Stomach smooth muscle (tissue), 2 donors: ENCODE measurements at regions not wholly inside any gene's neighbourhood (a gene's known extent, or its start where the extent isn't known, plus 50 kb on each side); places are given as distances from the start of the nearest gene placed in this dataset.
A peak's percentile ranks its signal among the peaks of the same experiment; 100 is the strongest.
"Not testable (repeated sequence)": the region's sequence is repeated elsewhere in the genome, so short reads cannot be mapped to it uniquely, and the experiment has no call there.

ENCODE experiments used
- H3K27ac ChIP-seq: one replicate; pipeline ENCODE4 v1.7.0; 2013; ENCODE audit warnings: mild to moderate bottlenecking, low read length, inconsistent platforms
- H3K27me3 ChIP-seq, 2 donors: one replicate each; pipeline ENCODE4 v1.7.0; 2013; ENCODE audit warnings: low read length in 2 of 2; ENCODE audit not compliant: insufficient read depth in 2 of 2, control insufficient read depth in 1 of 2
- H3K36me3 ChIP-seq, 2 donors: one replicate each; pipeline ENCODE4 v1.7.0; 2013; ENCODE audit warnings: low read length in 2 of 2; ENCODE audit not compliant: control insufficient read depth in 2 of 2, insufficient read depth in 2 of 2
- H3K4me1 ChIP-seq: one replicate; pipeline ENCODE4 v1.7.0; 2013; ENCODE audit warnings: low read length; ENCODE audit not compliant: control insufficient read depth, insufficient read depth
- H3K4me3 ChIP-seq, 2 donors: one replicate each; pipeline ENCODE4 v1.7.0; 2013; ENCODE audit warnings: low read length in 2 of 2
- H3K9ac ChIP-seq, 2 donors: one replicate each; pipeline ENCODE4 v1.7.0; 2013; ENCODE audit warnings: low read length in 2 of 2, mild to moderate bottlenecking in 1 of 2
- H3K9me3 ChIP-seq, 2 donors: one replicate each; pipeline ENCODE4 v1.7.0; 2013; ENCODE audit warnings: low read length in 2 of 2; ENCODE audit not compliant: control insufficient read depth in 2 of 2
- donor health status: healthy.
- donor health status: Pancreatic carcinoma.

DNA sequence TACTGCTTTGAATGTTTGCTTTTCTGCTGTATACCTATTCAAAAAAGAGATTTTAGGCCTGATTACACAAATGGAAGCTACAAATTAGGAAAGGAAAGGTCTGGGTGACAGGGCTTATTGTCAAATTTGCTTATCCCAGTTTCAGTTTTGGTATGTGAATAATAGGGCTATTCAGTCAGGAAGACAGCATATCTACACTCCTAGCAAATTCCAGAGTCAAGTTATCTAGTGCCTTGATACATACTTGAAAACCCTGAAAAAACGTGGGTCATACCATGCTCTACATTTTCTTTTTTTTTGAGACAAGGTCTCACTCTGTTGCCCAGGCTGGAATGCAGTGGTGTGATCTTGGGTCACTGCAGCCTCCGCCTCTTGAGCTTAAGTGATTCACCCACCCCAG lies 59.2 kb upstream of the CCDC180 start:
- not testable (repeated sequence) for H3K27me3 ChIP-seq, H3K4me3 ChIP-seq, H3K9me3 ChIP-seq, H3K36me3 ChIP-seq, H3K4me1 ChIP-seq, H3K27ac ChIP-seq, H3K9ac ChIP-seq

DNA sequence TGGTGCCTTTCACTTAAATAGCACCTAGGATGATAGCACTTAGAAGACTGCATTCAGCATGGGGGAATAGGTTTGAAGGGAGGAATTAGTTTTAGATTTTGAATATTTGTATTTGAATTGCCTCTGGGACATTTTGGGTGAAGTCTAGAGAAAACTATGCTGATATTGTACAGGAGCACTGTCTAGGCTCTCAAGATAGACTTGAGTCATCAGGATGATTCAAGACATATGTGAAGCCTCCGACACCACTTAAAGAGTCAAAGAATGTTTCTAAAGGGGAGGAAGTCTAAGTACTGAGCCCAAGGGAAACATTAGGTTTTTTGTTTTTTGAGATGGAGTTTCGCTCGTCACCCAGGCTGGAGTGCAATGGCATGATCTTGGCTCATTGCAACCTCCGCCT lies 63.9 kb upstream of the CCDC180 start:
- no peak overlapping the region for H3K27ac ChIP-seq
- no peaks in the 10 kb centered on the region for H3K36me3 ChIP-seq
- no peak overlapping the region for H3K9ac ChIP-seq
- H3K4me3 ChIP-seq: no peak overlapping the region
- H3K4me1 ChIP-seq: peaks cover 4% of the 10 kb centered on the region
- no peaks in the 10 kb centered on the region for H3K27me3 ChIP-seq
- H3K9me3 ChIP-seq: no peaks in the 10 kb centered on the region

DNA sequence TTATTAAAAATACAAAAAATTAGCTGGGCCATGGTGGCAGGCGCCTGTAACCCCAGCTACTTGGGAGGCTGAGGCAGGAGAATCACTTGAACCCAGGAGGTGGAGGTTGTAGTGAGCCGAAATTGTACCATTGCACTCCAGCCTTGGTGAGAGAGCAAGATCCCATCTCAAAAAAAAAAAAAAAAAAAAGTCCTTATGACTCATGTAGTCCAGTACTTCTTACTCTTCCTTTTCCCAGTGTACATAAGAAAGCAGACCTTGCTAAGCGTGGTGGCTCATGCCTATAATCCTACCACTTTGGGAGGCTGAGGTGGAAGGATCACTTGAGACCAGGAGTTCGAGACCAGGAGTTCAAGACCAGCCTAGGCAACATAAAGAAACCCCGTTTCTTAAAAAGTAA lies 66.0 kb upstream of the CCDC180 start:
- H3K27me3 ChIP-seq, H3K36me3 ChIP-seq, H3K9me3 ChIP-seq, H3K27ac ChIP-seq, H3K4me3 ChIP-seq, H3K9ac ChIP-seq, H3K4me1 ChIP-seq: not testable (repeated sequence)

DNA sequence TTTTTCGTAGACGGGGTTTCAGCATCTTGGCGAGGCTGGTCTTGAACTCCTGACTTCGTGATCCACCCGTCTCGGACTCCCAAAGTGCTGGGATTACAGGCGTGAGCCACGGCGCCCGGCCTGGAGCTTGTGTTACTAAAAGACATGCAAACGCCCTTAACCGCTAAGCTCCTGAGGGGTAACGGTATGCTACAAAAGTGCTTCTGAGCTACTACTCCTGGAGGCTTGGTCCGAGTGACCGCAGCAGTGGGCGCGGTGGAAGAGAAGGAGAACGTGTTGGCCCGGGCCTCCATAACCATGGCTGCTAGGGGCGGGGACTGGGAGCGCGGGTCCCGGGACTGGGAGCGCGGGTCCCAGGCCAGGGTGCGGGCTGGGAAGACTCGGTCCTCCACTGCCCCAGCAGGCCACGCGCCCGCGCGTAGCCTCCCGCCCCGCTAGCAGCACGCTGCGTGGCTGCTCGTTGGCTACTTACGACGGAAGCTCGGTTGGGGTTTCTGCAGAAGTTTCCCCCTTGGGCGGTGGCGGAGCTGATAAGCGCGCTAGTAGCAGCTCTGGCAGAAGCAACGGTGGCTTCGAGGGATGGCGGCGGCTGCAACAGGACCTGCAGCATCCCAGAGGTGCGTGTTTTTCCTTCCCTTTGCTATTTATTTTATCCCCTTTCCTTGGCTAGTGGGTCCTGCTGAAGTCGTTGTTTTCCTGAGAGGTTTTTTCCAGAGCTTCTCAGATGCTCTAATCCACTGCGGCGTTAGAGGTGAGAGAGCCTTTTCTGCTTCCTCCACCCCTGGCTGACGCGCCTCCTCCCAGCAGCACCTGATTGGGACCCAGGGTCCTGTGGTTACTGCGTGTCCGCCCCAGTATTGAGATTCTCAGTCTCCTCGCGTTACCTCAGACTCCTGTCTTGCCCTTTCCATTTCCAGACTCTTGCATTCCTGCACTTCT lies 69.2 kb upstream of the CCDC180 start:
- Histone ChIP-seq H3K27ac (peak overlapping the region; percentile 58), H3K9ac (peak overlapping the region; percentile 63 to 80)

DNA sequence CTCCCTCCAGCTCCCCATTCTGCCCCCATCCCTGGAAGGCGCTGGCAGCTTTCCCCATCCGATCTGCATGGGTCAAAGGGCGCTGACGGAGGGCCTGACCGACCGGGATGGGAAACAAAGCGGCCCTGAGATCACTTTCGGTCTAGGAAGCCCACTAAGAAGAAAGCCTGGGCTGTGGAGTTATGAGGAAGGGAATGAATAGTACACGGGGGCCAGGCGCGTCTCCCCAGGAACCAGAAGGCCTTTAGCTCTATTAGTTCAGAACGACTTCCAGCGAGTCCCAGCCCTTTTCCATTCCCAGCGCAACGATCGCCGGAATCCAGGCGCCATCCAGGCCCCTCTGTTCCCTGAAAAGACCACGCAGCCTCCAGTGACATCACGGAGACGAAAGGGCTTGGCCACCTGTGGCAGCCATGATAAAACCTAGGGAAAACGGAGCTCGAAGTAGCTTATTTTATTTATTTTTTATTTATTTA lies 70.1 kb upstream of the CCDC180 start:
- peak overlapping the region in 1 of 2 donors; percentile 87 for H3K4me3 ChIP-seq
- H3K27me3 ChIP-seq: no peaks in the 10 kb centered on the region
- H3K4me1 ChIP-seq: peaks cover 4% of the 10 kb centered on the region
- no peak overlapping the region for H3K27ac ChIP-seq
- H3K9ac ChIP-seq: no peak overlapping the region
- no peaks in the 10 kb centered on the region for H3K9me3 ChIP-seq
- H3K36me3 ChIP-seq: no peaks in the 10 kb centered on the region

More for the DNA sequence above, 69.2 kb upstream of the CCDC180 start:
- no peaks in the 10 kb centered on the region for H3K27me3 ChIP-seq
- H3K4me1 ChIP-seq: peaks cover 4% of the 10 kb centered on the region
- H3K4me3 ChIP-seq: peak overlapping the region; percentile 85 to 87
- H3K36me3 ChIP-seq: no peaks in the 10 kb centered on the region
- H3K9me3 ChIP-seq: no peaks in the 10 kb centered on the region

DNA sequence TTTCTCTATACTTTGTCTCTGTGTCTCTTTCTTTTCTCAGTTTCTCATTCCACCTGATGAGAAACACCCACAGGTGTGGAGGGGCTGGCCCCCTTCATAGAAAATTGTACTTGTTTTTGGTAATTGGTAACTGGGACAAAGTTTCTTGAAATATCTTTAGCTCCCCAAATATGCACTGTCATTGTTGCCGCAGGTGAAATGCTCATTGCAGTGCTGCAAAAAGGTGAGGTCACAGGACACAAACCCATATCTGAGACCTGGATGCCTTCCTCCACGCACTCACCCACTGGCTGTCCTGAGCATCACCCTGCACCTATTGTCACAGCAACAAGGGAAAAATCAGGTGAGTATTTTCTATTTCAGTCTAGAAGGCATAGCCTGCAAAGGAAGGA lies 74.5 kb upstream of the CCDC180 start:
- not testable (repeated sequence) for H3K4me3 ChIP-seq, H3K36me3 ChIP-seq, H3K27me3 ChIP-seq, H3K4me1 ChIP-seq, H3K9ac ChIP-seq, H3K9me3 ChIP-seq, H3K27ac ChIP-seq

DNA sequence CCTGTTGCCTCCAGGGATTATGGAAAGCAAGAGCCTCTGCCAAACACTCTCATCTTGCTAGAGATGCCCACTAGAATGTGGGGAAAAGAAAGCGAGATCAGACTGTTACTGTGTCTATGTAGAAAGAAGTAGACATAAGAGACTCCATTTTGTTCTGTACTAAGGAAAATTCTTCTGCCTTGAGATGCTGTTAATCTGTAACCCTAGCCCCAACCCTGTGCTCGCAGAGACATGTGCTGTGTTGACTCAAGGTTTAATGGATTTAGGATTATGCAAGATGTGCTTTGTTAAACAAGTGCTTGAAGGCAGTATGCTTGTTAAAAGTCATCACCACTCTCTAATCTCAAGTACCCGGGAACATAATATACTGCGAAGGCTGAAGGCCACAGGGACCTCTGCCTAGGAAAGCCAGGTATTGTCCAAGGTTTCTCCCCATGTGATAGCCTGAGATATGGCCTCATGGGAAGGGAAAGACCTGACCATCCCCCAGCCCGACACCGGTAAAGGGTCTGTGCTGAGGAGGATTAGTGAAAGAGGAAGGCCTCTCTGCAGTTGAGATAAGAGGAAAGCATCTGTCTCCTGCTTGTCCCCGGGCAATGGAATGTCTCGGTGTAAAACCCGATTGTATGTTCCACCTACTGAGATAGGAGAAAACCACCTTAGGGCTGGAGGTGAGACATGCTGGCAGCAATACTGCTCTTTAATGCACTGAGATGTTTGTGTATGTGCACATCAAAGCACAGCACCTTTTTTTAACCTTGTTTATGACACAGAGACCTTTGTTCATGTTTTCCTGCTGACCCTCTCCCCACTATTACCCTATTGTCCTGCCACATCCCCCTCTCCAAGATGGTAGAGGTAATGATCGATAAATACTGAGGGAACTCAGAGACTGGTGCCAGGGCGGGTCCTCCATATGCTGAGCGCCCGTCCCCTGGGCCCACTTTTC lies 75.1 kb upstream of the CCDC180 start:
- H3K9ac ChIP-seq, H3K27ac ChIP-seq, H3K36me3 ChIP-seq, H3K9me3 ChIP-seq, H3K27me3 ChIP-seq, H3K4me3 ChIP-seq, H3K4me1 ChIP-seq: not testable (repeated sequence)

DNA sequence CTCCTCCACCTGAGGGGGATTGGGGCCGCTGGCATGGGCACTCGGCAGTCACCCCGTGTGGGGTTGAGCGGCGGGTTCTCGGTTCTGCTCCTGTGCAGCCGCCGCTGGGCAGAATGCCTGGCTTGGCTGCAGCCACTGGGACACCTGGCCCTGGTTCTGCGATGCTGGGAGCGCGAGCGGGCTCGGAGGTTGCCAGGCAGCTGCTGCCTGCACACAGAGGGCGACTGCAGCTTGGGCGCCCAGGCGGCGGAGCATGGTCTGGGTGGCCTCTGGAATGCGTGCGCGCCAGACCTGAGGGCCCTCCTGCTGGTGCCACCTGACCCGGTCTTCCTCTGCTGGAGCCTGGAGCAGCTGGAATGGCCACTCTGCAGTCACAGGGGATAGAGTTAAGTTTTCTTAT lies 85.1 kb upstream of the CCDC180 start:
- H3K9ac ChIP-seq, H3K9me3 ChIP-seq, H3K36me3 ChIP-seq, H3K4me3 ChIP-seq, H3K27ac ChIP-seq: not testable (repeated sequence)
- peaks cover 13 to 35% of the 10 kb centered on the region in 2 donors for H3K27me3 ChIP-seq
- peaks cover 13% of the 10 kb centered on the region for H3K4me1 ChIP-seq

DNA sequence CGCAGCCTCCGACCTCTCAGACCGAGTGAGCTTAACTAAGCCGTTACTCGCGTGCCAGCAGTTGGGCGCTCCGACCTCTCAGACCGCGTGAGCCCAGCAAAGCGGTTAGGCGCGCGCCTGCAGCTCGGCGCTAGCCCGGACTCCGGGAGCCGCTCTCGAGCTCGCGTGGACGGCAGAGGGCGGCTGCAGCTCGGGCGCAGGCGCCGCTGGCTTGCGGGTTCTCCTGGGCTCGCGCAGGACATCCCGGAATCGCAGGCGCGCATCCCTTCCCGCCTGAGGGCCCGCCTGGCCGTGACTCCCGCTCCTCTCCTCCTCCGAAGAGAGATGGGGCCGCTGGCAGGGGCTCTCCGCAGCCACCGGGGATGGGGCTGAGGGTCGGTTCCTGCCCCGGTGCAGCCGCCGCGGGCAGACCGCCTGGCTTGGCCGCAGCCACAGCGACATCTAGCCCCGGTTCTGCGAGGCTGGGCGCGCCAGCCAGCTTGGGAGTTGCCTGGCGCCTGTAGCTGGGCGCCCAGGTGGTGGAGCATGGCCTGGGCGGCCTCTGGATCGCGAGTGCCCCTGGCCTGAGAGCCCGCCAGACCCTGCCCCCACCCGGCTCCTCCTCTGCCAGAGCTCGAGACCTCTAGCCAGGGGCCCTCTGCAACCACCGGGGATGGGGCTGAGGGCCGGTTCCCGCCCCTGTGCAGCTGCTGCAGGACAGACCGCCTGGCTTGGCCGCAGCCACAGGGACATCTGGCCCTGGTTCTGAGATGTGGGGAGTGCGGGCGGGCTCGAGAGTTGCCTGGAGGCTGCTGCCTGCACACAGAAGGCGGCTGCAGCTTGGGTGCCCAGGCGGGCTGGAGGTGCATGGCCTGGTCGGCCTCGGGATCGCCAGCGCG lies 85.7 kb upstream of the CCDC180 start:
- H3K27ac ChIP-seq, H3K9ac ChIP-seq, H3K9me3 ChIP-seq, H3K36me3 ChIP-seq: not testable (repeated sequence)
- Histone ChIP-seq H3K27me3 (peaks cover 13 to 35% of the 10 kb centered on the region in 2 donors), H3K4me3 (peak overlapping the region; percentile 16 to 64), H3K4me1 (peaks cover 13% of the 10 kb centered on the region)

DNA sequence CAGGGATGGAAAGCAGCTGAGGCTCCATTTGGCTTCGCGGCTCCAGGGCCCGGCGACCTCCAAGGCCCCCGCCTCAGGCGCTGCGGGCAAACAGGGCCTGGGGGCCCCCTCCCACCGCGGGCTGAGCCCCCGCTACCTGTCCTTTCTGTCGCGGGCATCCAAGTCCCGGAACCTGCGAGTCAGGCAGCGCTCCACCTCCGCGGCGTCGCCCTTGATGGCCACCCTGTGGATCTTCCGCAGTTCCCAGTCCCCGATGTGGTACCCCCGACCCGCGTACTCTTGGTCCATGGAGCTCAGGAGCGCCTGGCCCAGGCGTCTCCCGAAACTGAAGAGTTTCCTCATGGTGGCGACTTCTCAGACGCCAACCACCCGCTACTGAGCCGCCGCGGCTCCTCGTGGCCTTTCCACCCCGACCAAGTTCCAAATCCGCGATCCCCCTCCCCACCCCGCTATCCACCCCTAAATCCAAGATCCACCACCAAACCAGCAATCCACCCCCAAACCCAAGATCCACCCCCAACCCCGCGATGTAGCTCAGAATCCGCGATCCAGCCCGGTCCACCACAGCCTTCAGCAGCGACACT lies 86.5 kb upstream of the CCDC180 start:
- Histone ChIP-seq H3K27me3 (peaks cover 13 to 35% of the 10 kb centered on the region in 2 donors), H3K4me1 (peaks cover 13% of the 10 kb centered on the region), H3K36me3 (no peaks in the 10 kb centered on the region), H3K27ac (no peak overlapping the region), H3K9ac (no peak overlapping the region), H3K4me3 (peak overlapping the region; percentile 16 to 64), H3K9me3 (no peaks in the 10 kb centered on the region)
